HepG2 (cell line): ENCODE measurements at regions not wholly inside any gene's neighbourhood (a gene's known extent, or its start where the extent isn't known, plus 50 kb on each side); places are given as distances from the start of the nearest gene placed in this dataset.

Source experiments
- ATAC-seq: fragments of 200-7000 bp; cut with Tn5 transposase; 3 replicates; pipeline ENCODE4 v1.9.1; 2020; ENCODE audit warnings: mild to moderate bottlenecking, moderate library complexity
- BruUV-seq: library from RNA; stranded (reverse); fragments of 400-500 nt; replicated peaks from 2 replicates; lab custom pipeline; 2021; lab: Mats Ljungman, UMichigan
- CTCF ChIA-PET: fragments of 300-600 bp; formaldehyde crosslinking; extraction: SDS; loops from one replicate; lab custom pipeline; 2021; ENCODE audit warnings: low total read pairs, inconsistent platforms, low intra/inter-chr PET ratio; lab: Yijun Ruan, JAX
- POLR2A ChIA-PET: fragments of 350-600 bp; sonication (Branson Sonifier 250); formaldehyde crosslinking; loops from one replicate; lab custom pipeline; 2020; ENCODE audit warnings: antibody characterized with exemption, inconsistent platforms; lab: Yijun Ruan, JAX
- DNase-seq: peaks from one replicate; pipeline ENCODE4 v3.0.0-alpha.2; 2015; ENCODE audit warnings: low spot score
- FAIRE-seq: peaks from 3 replicates; lab custom pipeline; 2011; peaks lifted over from hg19 to GRCh38; lab: Jason Lieb, UNC
- H2AFZ ChIP-seq: one replicate; pipeline ENCODE4 v1.6.1; 2011; ENCODE audit warnings: low read length, inconsistent platforms
- H3K27ac ChIP-seq: fragments of 300-600 bp; 3 replicates; pipeline ENCODE4 v1.8.0; 2011; ENCODE audit warnings: mixed run types, mild to moderate bottlenecking, mixed read lengths, low read length, inconsistent platforms; ENCODE audit not compliant: insufficient read depth; ENCODE audit errors: extremely low read length
- H3K27me3 ChIP-seq, 2 experiments: fragments of 200-600 bp in 1 of 2; 2 replicates in 1 of 2; 3 replicates in 1 of 2; pipeline versions ENCODE4 v1.6.0 to v1.8.0; 2011; ENCODE audit warnings: low read length in 2 of 2, mild to moderate bottlenecking in 2 of 2, moderate library complexity in 2 of 2, inconsistent platforms in 1 of 2; ENCODE audit not compliant: insufficient read depth in 2 of 2, control insufficient read depth in 1 of 2
- H3K36me3 ChIP-seq, 2 experiments: fragments of 200-600 bp in 1 of 2; replicated peaks in 1 of 2; 2 replicates in 1 of 2; 3 replicates in 1 of 2; pipeline versions ENCODE4 v1.5.1 to v1.8.0; 2011; ENCODE audit warnings: low read length in 2 of 2, inconsistent platforms in 1 of 2; ENCODE audit not compliant: insufficient read depth in 2 of 2, control insufficient read depth in 1 of 2
- H3K4me1 ChIP-seq: 2 replicates; pipeline ENCODE4 v1.5.1; 2012; ENCODE audit warnings: low read length, inconsistent platforms; ENCODE audit not compliant: insufficient read depth
- H3K4me2 ChIP-seq: 2 replicates; pipeline ENCODE4 v1.6.0; 2011; ENCODE audit warnings: low read depth, low read length, inconsistent platforms
- H3K4me3 ChIP-seq, 3 experiments: fragments of 200-600 bp in 1 of 3; sonication (generic), shearing (Covaris generic) in 1 of 3; replicated peaks in 1 of 3; 2 replicates each; pipeline ENCODE4 v1.5.1; 2011 to 2016; ENCODE audit warnings: low read length in 3 of 3, inconsistent platforms in 2 of 3, low read depth in 2 of 3, mild to moderate bottlenecking in 2 of 3, control low read depth in 1 of 3, mixed read lengths in 1 of 3; ENCODE audit not compliant: insufficient read depth in 1 of 3
- H3K79me2 ChIP-seq: one replicate; pipeline ENCODE4 v1.6.1; 2011; ENCODE audit warnings: low read length, inconsistent platforms; ENCODE audit not compliant: insufficient read depth
- H3K9ac ChIP-seq: 2 replicates; pipeline ENCODE4 v1.6.0; 2011; ENCODE audit warnings: mild to moderate bottlenecking, low read depth, low read length, inconsistent platforms; ENCODE audit not compliant: insufficient read depth
- H3K9me3 ChIP-seq: 2 replicates; pipeline ENCODE4 v1.5.1; 2012; ENCODE audit warnings: mild to moderate bottlenecking, low read length
- H4K20me1 ChIP-seq: 2 replicates; pipeline ENCODE4 v1.6.0; 2011; ENCODE audit warnings: inconsistent platforms, mild to moderate bottlenecking, low read length, moderate library complexity; ENCODE audit not compliant: insufficient read depth
- ATF1 ChIP-seq: IDR thresholded peaks from 2 replicates; pipeline ENCODE4 v1.6.1; 2016; ENCODE audit warnings: mild to moderate bottlenecking, control low read depth
- DR1 ChIP-seq: sonication (generic); formaldehyde crosslinking; IDR thresholded peaks from 2 replicates; pipeline ENCODE4 v1.8.0; 2021; ENCODE audit warnings: mild to moderate bottlenecking, missing genetic modification reagents, inconsistent platforms
- LCORL ChIP-seq, 2 experiments: fragments of 450-650 bp in 1 of 2; sonication (generic) in 1 of 2; formaldehyde crosslinking in 1 of 2; IDR thresholded peaks; 2 replicates each; pipeline versions ENCODE4 v1.5.0 to v1.6.1; 2017 to 2020; ENCODE audit warnings: antibody characterized with exemption in 1 of 2, missing genetic modification reagents in 1 of 2
- MAFK ChIP-seq, 2 experiments: IDR thresholded peaks in 1 of 2; conservative IDR thresholded peaks in 1 of 2; 2 replicates each; pipeline ENCODE4 v1.6.1; 2011; ENCODE audit warnings: improper control_type of control experiment in 2 of 2, low read length in 2 of 2
- MATR3 ChIP-seq: sonication (generic); formaldehyde crosslinking; IDR thresholded peaks from 2 replicates; pipeline ENCODE4 v1.4.0; 2020; ENCODE audit warnings: missing genetic modification reagents
- POLR2AphosphoS2 ChIP-seq: IDR thresholded peaks from 2 replicates; pipeline ENCODE4 v1.6.1; 2011; ENCODE audit warnings: low read depth, low read length, improper control_type of control experiment
- PRPF4 ChIP-seq: fragments of 200-400 bp; formaldehyde crosslinking; IDR thresholded peaks from 2 replicates; pipeline ENCODE4 v1.6.1; 2016; ENCODE audit warnings: low read length, low read depth; ENCODE audit not compliant: poor library complexity, severe bottlenecking
- REXO4 ChIP-seq: sonication (generic); formaldehyde crosslinking; IDR thresholded peaks from 2 replicates; pipeline ENCODE4 v1.8.0; 2022; ENCODE audit warnings: missing genetic modification reagents, mild to moderate bottlenecking, borderline replicate concordance
- SAP130 ChIP-seq: IDR thresholded peaks from 2 replicates; pipeline ENCODE4 v1.6.1; 2016; ENCODE audit warnings: low read depth
- SNRNP70 ChIP-seq: fragments of 200-400 bp; formaldehyde crosslinking; IDR thresholded peaks from 2 replicates; pipeline ENCODE4 v1.6.1; 2017; ENCODE audit warnings: mild to moderate bottlenecking, low read depth, low read length, moderate library complexity
- ZNF292 ChIP-seq: sonication (generic); formaldehyde crosslinking; IDR thresholded peaks from 2 replicates; pipeline ENCODE4 v1.8.1; 2022; ENCODE audit warnings: mild to moderate bottlenecking, low read depth, missing genetic modification reagents, borderline replicate concordance
- ZNF878 ChIP-seq: sonication (generic); formaldehyde crosslinking; IDR thresholded peaks from 2 replicates; pipeline ENCODE4 v1.8.1; 2023; ENCODE audit warnings: mild to moderate bottlenecking, missing genetic modification reagents, moderate library complexity
- WGBS: methylation state at CpG from one replicate; pipeline ENCODE4 v1.1.6; 2017; ENCODE audit warnings: low lambda C conversion rate; 5-methylcytosine and 5-hydroxymethylcytosine counted together
- in situ Hi-C: cut with HindIII; loops from 2 replicates; pipeline ENCODE4 v1.10.0; 2017; ENCODE audit warnings: low pct_unique_long_range_greater_than_20kb; ENCODE audit not compliant: extremely low pct_ligation_motif_present
- intact Hi-C: fragments of 100-400 bp; cut with micrococcal nuclease; formaldehyde crosslinking; loops from one replicate; pipeline ENCODE4 v1.10.0; 2022; ENCODE audit not compliant: unreplicated experiment
- TF ChIP-seq, protein P1 (sequence below): sonication (generic); formaldehyde crosslinking; IDR thresholded peaks from 2 replicates; pipeline ENCODE4 v1.8.0; 2023; ENCODE audit warnings: mild to moderate bottlenecking, missing genetic modification reagents
- TF ChIP-seq, protein P2 (sequence below): sonication (generic); formaldehyde crosslinking; IDR thresholded peaks from 2 replicates; pipeline ENCODE4 v1.9.0; 2022; ENCODE audit warnings: missing genetic modification reagents, mild to moderate bottlenecking, borderline replicate concordance

DNA sequence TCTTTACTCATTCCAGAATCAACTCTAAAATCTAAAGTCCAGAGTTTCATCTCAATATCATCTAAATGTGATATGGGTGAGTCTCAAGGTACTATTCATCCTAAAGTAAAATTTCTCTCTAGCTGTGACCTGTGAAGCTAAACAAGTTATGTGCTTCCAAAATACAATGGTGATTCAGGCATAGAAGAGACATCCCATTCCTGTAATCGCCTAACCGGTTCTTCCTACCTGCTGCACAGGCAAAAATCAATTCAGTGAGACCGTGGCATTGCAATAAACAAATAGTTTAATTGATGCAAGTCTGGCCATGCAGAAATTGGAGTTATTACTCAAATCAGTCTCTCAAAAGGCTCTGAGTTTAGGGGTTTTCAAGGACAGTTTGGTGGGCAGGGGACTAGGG lies 232.8 kb downstream of the UBE3D start:
- no peak overlapping the region for H3K4me3 ChIP-seq
- no peak overlapping the region for H3K9ac ChIP-seq
- peaks cover 0 to 3% of the 10 kb centered on the region in 2 experiments; a peak in 1 of 5 replicates for H3K27me3 ChIP-seq
- WGBS, result 4% methylated on average over 3 of the region's 3 CpGs
- ATAC-seq (no peak), DNase-seq (no peak)
- no peak overlapping the region for H3K4me2 ChIP-seq
- H3K36me3 ChIP-seq, result no peaks in the 10 kb centered on the region
- in situ Hi-C loops, result no loop called here
- TF ChIP-seq, protein P1, sequence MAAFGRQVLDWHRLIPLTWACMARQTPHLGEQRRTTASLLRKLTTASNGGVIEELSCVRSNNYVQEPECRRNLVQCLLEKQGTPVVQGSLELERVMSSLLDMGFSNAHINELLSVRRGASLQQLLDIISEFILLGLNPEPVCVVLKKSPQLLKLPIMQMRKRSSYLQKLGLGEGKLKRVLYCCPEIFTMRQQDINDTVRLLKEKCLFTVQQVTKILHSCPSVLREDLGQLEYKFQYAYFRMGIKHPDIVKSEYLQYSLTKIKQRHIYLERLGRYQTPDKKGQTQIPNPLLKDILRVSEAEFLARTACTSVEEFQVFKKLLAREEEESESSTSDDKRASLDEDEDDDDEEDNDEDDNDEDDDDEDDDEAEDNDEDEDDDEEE (CRISPR knock-in tag), result no peak
- no peak for TF ChIP-seq PRPF4
- TF ChIP-seq, protein P2, sequence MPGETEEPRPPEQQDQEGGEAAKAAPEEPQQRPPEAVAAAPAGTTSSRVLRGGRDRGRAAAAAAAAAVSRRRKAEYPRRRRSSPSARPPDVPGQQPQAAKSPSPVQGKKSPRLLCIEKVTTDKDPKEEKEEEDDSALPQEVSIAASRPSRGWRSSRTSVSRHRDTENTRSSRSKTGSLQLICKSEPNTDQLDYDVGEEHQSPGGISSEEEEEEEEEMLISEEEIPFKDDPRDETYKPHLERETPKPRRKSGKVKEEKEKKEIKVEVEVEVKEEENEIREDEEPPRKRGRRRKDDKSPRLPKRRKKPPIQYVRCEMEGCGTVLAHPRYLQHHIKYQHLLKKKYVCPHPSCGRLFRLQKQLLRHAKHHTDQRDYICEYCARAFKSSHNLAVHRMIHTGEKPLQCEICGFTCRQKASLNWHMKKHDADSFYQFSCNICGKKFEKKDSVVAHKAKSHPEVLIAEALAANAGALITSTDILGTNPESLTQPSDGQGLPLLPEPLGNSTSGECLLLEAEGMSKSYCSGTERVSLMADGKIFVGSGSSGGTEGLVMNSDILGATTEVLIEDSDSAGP, result no peak
- no peak for TF ChIP-seq MAFK (conservative IDR thresholded peaks at IDR 0.05 in 1 of 2, IDR thresholded peaks at IDR 0.05 in 1 of 2; ENCODE audit: low read length in 2 of 2)
- no peak for TF ChIP-seq SNRNP70
- no peak for TF ChIP-seq SAP130 (CRISPR knock-in tag)
- TF ChIP-seq, all 625 proteins: peak for 0
- FAIRE-seq, result no peak
- Histone ChIP-seq H3K9me3 (no peaks in the 10 kb centered on the region), H4K20me1 (no peaks in the 10 kb centered on the region), H3K79me2 (no peaks in the 10 kb centered on the region), H2AFZ (no peak overlapping the region), H3K4me1 (no peaks in the 10 kb centered on the region), H3K27ac (no peak overlapping the region)
- no TSS peak for BruUV-seq
- CTCF ChIA-PET, result no interaction called here
- intact Hi-C loops, result no loop called here
- POLR2A ChIA-PET, result no interaction called here

- ChIA-PET CTCF (no interaction called here), POLR2A (no interaction called here)
- Histone ChIP-seq H3K36me3 (no peaks in the 10 kb centered on the region), H4K20me1 (no peaks in the 10 kb centered on the region), H3K9me3 (no peaks in the 10 kb centered on the region), H2AFZ (no peak overlapping the region), H3K4me2 (no peak overlapping the region), H3K79me2 (no peaks in the 10 kb centered on the region), H3K27me3 (peaks cover 0 to 3% of the 10 kb centered on the region in 2 experiments; a peak in 1 of 5 replicates), H3K27ac (no peak overlapping the region), H3K4me3 (no peak overlapping the region), H3K9ac (no peak overlapping the region), H3K4me1 (no peaks in the 10 kb centered on the region)
- TF ChIP-seq ATF1 (no peak), LCORL (IDR thresholded peaks at IDR 0.05) (no peak), LCORL (CRISPR knock-in tag; IDR thresholded peaks at IDR 0.05) (no peak), ZNF292 (CRISPR knock-in tag) (no peak), MATR3 (CRISPR knock-in tag) (no peak), REXO4 (CRISPR knock-in tag) (no peak), DR1 (no peak), POLR2AphosphoS2 (no peak), ZNF878 (CRISPR knock-in tag) (no peak)
- ATAC-seq (no peak), FAIRE-seq (no peak), DNase-seq (no peak)
- in situ Hi-C loops, result no loop called here
- intact Hi-C loops, result no loop called here
- no TSS peak for BruUV-seq
- 42% methylated on average over 2 of the region's 2 CpGs for WGBS
These were observed 232.2 kb downstream of the UBE3D start for GRCh38 chr6:82833481-82833880.
